ENCODE measurements at regions not wholly inside any gene's neighbourhood (a gene's known extent, or its start where the extent isn't known, plus 50 kb on each side); places are given as distances from the start of the nearest gene placed in this dataset.

DNA sequence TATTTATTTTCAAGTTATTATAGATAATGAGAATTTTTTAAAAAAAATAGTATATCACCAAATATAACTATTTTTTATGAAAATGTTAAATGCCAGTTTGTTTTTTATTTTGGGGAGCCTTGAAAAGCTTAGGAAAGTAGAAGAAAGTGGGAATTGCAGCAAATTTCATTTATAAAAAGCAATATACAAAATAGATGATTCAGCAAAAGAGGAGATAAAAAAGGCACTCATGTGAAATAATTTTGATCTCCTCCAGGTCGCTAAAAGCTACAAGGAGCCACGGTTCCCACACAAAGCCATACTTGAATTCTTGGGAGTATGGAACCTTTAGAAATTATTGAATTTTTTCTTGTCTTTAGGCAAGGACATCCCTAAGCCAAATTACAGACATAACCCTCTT is 625.0 kb upstream of the SGO1 start:
- Mint-ChIP-seq H3K36me3 (ENCODE audit: low read depth) (no peaks in the 10 kb centered on the region), H3K27me3 (ENCODE audit: insufficient read depth) (no peaks in the 10 kb centered on the region), H3K4me1 (no peaks in the 10 kb centered on the region), H3K27ac (no peak overlapping the region), H3K4me3 (no peak overlapping the region), H3K9me3 (no peaks in the 10 kb centered on the region)
- no peak overlapping the region for H3K4me3 ChIP-seq (ENCODE audit: low read length)
- 95 to 100% methylated on average over 1 to 2 of the region's 2 CpGs for WGBS, 2 experiments (ENCODE audit: insufficient coverage in 1 of 2, insufficient read length in 1 of 2)
- H3K9me3 ChIP-seq (ENCODE audit: control insufficient read depth, low read length), result no peaks in the 10 kb centered on the region
- TF ChIP-seq, protein P1, sequence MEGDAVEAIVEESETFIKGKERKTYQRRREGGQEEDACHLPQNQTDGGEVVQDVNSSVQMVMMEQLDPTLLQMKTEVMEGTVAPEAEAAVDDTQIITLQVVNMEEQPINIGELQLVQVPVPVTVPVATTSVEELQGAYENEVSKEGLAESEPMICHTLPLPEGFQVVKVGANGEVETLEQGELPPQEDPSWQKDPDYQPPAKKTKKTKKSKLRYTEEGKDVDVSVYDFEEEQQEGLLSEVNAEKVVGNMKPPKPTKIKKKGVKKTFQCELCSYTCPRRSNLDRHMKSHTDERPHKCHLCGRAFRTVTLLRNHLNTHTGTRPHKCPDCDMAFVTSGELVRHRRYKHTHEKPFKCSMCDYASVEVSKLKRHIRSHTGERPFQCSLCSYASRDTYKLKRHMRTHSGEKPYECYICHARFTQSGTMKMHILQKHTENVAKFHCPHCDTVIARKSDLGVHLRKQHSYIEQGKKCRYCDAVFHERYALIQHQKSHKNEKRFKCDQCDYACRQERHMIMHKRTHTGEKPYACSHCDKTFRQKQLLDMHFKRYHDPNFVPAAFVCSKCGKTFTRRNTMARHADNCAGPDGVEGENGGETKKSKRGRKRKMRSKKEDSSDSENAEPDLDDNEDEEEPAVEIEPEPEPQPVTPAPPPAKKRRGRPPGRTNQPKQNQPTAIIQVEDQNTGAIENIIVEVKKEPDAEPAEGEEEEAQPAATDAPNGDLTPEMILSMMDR (conservative IDR thresholded peaks at IDR 0.05), result no peak
- no peak for DNase-seq
- no peak overlapping the region for H3K27ac ChIP-seq (ENCODE audit: low read depth, low read length)
- H3K9ac ChIP-seq (ENCODE audit: extremely low read depth, low read length, poor library complexity, severe bottlenecking), result no peak overlapping the region
- H3K4me1 ChIP-seq (ENCODE audit: control insufficient read depth, insufficient read depth, low read length), result no peaks in the 10 kb centered on the region
- H3K36me3 ChIP-seq (ENCODE audit: control insufficient read depth, insufficient read depth, low read length), result no peaks in the 10 kb centered on the region
- H3K27me3 ChIP-seq (ENCODE audit: control insufficient read depth, insufficient read depth, low read length, poor library complexity, severe bottlenecking), result no peaks in the 10 kb centered on the region

DNA sequence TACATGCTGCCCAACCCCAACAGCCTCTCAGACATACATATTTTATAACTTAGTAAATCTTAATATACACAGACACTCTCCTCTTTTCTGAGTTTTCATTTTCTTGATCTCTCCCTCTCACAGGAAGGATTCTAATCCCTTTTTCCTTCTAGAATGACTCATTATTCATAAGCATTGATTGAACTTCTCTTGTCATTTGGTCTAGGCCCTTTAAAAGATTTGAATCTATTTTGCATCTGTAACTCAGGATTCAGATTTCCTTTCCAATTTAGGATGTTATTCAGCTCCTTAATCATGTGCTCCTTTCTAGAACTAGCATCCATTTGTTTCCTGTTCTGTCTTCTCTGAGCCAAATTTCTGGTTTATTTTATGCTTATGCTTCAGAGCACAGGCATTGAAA is 624.5 kb upstream of the SGO1 start:
- H3K9me3 ChIP-seq (ENCODE audit: control insufficient read depth, low read length), result no peaks in the 10 kb centered on the region
- H3K36me3 Mint-ChIP-seq (ENCODE audit: low read depth), result no peaks in the 10 kb centered on the region
- TF ChIP-seq, protein P1 (conservative IDR thresholded peaks at IDR 0.05), result no peak
- no peaks in the 10 kb centered on the region for H3K27me3 ChIP-seq (ENCODE audit: control insufficient read depth, insufficient read depth, low read length, poor library complexity, severe bottlenecking)
- no peaks in the 10 kb centered on the region for H3K4me1 ChIP-seq (ENCODE audit: control insufficient read depth, insufficient read depth, low read length)
- H3K36me3 ChIP-seq (ENCODE audit: control insufficient read depth, insufficient read depth, low read length), result no peaks in the 10 kb centered on the region
- H3K4me3 Mint-ChIP-seq, result no peak overlapping the region
- no peak overlapping the region for H3K4me3 ChIP-seq (ENCODE audit: low read length)
- no peaks in the 10 kb centered on the region for H3K27me3 Mint-ChIP-seq (ENCODE audit: insufficient read depth)
- no peak overlapping the region for H3K27ac ChIP-seq (ENCODE audit: low read depth, low read length)
- no peak for DNase-seq
- no peaks in the 10 kb centered on the region for H3K9me3 Mint-ChIP-seq
- H3K27ac Mint-ChIP-seq, result no peak overlapping the region
- no peaks in the 10 kb centered on the region for H3K4me1 Mint-ChIP-seq
- H3K9ac ChIP-seq (ENCODE audit: extremely low read depth, low read length, poor library complexity, severe bottlenecking), result no peak overlapping the region

DNA sequence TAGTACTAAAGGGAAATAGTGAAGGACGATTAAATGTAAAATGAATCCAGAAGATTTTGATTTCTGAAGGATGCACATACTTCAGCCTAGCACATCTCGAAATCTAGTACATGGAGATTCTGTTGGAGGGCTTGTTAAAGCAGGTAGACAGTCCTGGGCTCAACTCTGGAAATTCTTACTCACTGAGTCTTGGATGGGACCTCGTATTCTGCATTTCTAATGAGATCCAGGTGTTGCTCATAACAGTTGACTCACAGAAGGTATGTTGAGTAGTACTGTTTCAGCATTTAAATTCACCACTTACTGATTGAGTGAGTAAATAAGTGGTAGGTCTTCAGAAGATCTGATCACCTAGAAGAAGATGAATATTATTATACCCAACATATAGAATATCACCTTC is 623.4 kb upstream of the SGO1 start:
- no peaks in the 10 kb centered on the region for H3K27me3 ChIP-seq (ENCODE audit: control insufficient read depth, insufficient read depth, low read length, poor library complexity, severe bottlenecking)

More for the DNA sequence above, 623.4 kb upstream of the SGO1 start:
- Mint-ChIP-seq H3K4me1 (no peaks in the 10 kb centered on the region), H3K4me3 (no peak overlapping the region), H3K36me3 (ENCODE audit: low read depth) (no peaks in the 10 kb centered on the region), H3K9me3 (no peaks in the 10 kb centered on the region), H3K27ac (no peak overlapping the region), H3K27me3 (ENCODE audit: insufficient read depth) (no peaks in the 10 kb centered on the region)
- H3K9me3 ChIP-seq (ENCODE audit: control insufficient read depth, low read length), result no peaks in the 10 kb centered on the region
- no peak overlapping the region for H3K4me3 ChIP-seq (ENCODE audit: low read length)
- H3K9ac ChIP-seq (ENCODE audit: extremely low read depth, low read length, poor library complexity, severe bottlenecking), result no peak overlapping the region
- no peaks in the 10 kb centered on the region for H3K4me1 ChIP-seq (ENCODE audit: control insufficient read depth, insufficient read depth, low read length)
- DNase-seq, result no peak
- H3K27ac ChIP-seq (ENCODE audit: low read depth, low read length), result no peak overlapping the region
- no peaks in the 10 kb centered on the region for H3K36me3 ChIP-seq (ENCODE audit: control insufficient read depth, insufficient read depth, low read length)
- 90 to 100% methylated on average over 2 to 3 of the region's 3 CpGs for WGBS, 2 experiments (ENCODE audit: insufficient coverage in 1 of 2, insufficient read length in 1 of 2)
- TF ChIP-seq, protein P1 (conservative IDR thresholded peaks at IDR 0.05), result no peak

Measured in endodermal cell (in vitro differentiated cells).